ENCODE measurements at regions not wholly inside any gene's neighbourhood (a gene's known extent, or its start where the extent isn't known, plus 50 kb on each side); places are given as distances from the start of the nearest gene placed in this dataset.
"Not testable (repeated sequence)": the region's sequence is repeated elsewhere in the genome, so short reads cannot be mapped to it uniquely, and the experiment has no call there.

DNA sequence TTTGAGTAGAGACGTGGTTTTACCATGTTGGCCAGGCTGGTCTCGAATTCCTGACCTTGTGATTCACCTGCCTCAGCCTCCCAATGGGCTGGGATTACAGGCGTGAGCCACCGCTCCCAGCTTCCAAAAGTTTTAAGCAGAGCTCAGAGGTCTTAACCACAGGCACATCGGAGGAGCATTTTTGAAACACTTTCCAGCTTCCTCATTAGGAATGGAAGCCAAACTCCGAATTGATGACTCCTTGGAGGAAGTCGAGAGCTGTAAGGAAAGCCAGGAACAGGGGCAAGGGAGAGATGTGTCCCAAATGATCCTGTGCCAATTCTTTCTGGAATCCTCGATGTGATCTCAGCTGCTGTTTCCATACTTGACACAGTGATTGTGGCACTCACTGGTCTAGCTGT, 56.2 kb upstream of the CCZ1B start:
- not testable (repeated sequence) for DNase-seq

DNA sequence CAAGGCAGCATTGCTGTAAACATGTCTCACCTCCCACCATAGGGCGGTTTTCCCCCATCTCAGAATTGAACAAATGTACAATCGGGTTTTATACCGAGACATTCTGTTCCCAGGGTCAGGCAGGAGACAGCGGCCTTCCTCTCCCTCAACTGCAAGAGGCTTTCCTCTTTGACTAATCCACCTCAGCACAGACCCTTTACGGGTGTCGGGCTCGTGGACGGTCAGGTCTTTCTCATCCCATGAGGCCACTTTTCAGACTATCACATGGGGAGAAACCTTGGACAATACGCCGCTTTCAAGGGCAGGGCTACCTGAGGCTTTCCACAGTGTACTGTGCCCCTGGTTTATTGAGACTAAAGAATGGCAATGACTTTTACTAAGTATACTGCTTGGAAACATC, 57.7 kb upstream of the CCZ1B start:
- DNase-seq, result not testable (repeated sequence)

DNA sequence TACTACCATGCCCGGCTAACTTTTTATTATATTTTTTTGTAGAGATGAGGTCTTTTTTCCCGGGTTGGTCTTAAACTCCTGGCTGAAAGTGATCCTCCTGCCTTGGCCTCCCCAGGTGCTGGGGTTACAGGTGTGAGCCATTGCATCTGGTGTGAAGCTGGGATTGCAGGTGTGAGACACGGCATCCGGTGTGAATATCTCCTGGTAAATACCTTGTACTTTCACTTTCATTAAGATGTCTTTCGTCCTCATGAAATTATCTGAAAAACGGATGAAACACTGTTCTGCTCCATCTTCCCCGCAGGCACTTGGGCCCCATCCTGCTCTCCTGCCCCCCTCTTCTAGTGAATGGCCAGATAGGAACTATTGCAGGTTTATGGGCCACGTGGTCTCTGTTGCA, 60.1 kb upstream of the CCZ1B start:
- DNase-seq, result no peak

DNA sequence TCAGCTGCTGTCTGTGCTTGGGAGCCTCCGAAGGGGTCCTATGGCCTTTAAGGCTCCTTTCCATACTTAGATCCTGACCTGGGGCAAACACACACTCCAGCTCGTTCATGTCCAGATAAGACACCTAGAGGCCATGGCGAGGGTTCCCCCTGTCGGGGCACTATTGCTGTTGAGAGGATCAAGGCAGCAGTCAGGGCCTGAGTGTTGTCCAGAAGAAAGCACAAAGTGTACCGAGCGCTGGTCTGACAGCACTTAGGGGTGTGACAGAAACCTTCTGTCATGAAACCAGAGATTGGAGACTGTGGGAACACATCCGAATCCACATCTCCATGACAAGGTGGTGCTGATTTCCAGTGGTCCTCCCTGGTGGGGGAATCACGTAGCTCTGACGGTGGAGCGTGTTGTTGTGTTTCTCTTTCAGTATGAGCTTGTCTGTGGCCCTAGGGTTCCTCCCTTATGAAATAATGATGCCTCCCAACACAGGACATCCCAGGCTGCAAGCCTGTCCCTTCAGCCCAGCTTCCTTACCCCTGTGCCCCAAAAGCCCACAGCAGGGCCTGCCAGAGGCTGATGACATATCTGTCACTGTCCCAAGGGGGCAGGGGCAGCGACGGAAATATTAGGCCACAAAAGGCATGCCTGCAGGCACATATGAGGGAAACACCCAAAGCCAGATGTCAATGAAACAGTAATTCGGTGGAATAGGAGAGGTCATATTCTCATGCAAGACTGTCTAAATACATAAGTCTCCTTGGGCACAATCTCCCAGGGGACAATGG, 62.4 kb upstream of the CCZ1B start:
- not testable (repeated sequence) for DNase-seq

DNA sequence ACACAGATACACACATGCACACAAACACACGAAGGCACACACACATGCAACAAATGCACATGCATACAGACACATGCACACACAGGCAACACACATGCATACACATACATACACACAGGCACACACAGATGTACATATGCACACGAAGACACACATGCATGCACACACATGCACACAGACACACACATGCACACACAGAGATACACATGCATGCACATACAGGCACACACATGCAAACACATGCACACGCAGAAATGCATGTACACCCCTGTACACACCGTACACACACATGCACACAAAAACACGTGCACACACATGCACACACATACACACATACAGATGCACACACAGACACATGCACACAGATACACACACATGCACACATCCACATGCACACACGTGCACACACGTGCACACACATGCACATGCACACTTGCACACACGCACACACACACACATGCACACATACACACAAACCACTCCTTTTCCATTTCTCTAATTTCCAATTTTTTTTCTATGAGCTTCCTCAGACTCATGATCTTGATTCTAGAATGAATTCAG, 63.3 kb upstream of the CCZ1B start:
- DNase-seq, result no peak

DNA sequence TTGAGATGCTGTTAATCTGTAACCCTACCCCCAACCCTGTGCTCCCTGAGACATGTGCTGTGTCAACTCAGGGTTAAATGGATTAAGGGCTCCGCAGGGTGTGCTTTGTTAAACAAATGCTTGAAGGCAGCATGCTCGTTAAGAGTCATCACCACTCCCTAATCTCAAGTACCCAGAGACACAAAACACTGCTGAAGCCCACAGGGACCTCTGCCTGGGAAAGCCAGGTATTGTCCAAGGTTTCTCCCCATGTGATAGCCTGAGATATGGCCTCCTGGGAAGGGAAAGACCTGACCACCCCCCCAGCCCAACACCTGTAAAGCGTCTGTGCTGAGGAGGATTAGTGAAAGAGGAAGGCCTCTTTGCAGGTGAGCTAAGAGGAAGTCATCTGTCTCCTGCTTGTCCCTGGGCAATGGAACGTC, 76.0 kb upstream of the CCZ1B start:
- not testable (repeated sequence) for DNase-seq

DNA sequence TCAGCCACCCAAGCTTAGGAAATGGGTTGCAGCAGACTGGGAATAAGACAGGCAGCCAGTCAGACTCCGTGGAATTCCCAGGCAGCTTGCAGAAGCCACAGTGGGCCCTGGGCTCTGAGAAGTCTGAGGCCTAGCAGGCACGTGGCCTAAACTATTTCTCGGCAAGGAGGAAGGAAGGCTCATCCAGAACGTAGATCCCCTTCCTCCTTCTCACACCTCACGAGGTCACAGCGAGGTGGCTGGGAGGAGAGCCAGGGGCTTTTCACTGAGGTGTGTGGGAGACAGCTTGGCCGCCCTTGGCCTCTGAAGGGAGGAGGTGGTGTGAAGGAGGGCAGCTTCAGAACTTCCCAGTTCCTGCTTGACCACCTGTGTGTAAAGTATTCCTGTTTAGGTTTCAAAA, 77.2 kb upstream of the CCZ1B start:
- not testable (repeated sequence) for DNase-seq

DNA sequence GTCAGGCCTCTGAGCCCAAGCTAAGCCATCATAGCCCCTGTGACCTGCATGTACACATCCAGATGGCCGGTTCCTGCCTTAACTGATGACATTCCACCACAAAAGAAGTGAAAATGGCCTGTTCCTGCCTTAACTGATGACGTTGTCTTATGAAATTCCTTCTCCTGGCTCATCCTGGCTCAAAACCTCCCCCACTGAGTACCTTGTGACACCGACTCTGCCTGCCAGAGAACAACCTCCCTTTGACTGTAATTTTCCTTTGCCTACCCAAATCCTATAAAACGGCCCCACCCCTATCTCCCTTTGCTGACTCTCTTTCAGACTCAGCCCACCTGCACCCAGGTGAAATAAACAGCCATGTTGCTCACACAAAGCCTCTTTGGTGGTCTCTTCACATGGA, 77.7 kb upstream of the CCZ1B start:
- DNase-seq, result not testable (repeated sequence)

DNA sequence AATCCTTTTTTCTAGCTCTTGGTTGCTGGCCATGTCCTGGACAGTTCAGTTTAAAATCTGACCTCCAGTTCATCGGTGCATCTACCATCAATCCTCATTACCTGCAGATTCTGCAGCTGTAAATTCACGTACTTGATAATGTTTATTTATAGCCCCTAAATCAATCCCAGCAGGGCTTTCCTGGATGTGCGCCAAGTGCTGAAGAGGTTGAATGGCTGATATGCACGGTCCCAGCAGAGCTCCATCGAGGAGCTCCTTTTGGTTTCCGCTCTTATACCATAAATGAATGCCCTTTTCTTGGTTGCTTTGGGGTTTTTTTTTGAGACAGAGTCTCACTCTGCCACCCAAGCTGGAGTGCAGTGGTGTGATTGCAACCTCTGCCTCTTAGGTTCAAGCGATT, 91.2 kb upstream of the CCZ1B start:
- no peak for DNase-seq

DNA sequence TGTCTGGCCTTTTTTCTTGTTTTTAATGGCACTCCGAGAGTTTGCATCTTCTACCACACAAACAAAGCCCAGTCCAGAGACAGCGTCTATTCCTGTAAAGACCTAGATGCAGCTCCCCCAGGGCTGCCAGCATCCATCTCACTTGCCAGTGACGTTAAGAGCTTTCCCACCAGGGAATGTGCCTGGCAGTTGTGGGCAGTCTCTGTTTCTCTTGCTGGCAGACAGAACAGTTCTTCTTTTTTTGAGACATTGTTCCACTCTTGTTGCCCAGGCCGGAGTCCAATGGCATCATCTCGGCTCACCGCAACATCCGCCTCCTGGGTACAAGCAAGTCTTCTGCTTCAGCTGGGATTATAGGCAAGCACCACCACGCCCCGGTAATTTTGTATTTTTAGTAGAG, 93.1 kb upstream of the CCZ1B start:
- DNase-seq, result not testable (repeated sequence)

DNA sequence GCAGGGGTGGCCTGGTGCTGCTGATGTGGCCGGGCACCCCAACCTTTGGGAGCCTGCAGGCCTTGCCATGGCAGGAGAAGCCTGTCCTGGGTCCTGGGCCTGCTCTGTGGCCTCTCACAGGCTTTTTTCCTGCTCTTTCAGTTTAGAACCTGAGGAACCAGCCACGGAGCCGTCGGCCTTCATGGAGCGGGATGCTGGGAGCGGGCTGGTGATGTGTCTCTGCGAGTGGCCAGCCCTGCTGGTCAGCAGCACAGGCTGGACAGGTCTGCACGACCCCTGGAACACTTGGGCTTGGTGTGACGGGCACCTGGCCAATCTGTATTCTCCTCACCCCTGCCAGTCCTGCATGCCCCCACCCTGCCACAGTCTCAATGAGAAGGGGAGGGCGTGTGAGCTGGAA, 98.4 kb upstream of the CCZ1B start:
- not testable (repeated sequence) for DNase-seq

DNA sequence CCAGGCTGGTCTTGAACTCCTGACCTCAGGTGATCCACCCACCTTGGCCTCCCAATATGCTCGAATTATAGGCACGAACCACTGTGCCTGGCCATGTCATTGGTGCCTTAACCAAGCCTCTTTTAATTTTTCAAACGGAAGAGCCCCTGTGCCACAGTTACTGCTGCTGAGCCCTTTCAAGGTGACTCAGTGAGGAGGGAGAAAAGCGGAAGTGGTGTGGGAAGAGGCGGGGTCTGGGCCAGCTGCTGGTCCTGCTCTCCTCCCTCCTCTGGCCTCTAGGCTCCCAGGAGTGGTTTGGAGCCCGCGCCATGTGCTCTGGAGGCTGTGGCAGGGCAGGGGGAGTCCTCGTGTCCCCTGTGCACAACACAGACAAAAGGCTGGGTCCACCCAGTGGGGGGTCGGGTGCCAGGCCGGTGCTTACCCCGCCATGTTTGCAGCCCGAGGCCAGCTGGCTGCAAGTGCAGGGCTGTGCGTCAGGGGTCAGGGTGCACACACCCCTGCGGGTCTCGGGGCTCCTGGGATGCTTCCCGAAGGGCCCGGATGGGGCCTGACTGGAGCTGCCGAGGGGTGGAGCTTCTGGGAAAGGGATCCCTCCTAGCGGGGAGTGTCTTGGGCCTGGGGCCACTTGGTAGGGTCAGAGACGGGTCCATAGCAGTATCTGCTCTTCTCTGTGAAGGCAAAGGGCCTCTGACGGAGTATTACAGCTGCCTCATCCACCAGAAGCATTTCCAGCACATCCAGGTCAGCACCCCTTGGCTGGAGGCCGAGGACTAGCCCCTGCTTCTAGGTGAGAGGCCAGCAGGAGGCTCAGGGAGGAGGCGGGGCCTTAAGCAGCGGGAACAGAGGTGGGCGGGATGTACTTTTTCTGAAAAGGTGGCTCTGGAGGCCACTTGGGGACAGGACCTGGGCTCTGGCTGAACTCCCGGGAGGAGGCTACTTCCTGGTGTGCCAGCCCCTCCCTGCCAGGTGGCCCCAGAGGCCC, 100.4 kb upstream of the CCZ1B start:
- not testable (repeated sequence) for DNase-seq

DNA sequence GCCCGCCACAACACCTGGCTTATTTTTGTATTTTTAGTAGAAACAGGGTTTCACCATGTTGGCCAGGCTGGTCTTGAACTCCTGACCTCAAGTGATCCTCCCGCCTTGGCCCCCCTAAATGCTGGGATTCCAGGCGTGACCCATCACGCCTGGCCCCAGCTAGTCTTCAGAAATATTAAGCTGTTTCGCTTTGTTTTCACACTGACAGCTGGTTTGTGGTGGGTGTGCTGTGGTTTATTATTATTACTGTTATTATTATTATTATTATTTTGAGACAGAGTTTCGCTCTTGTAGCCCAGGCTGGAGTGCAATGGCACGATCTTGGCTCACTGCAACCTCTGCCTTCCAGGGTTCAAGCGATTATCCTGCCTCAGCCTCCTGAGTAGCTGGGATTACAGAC, 101.6 kb upstream of the CCZ1B start:
- not testable (repeated sequence) for DNase-seq

DNA sequence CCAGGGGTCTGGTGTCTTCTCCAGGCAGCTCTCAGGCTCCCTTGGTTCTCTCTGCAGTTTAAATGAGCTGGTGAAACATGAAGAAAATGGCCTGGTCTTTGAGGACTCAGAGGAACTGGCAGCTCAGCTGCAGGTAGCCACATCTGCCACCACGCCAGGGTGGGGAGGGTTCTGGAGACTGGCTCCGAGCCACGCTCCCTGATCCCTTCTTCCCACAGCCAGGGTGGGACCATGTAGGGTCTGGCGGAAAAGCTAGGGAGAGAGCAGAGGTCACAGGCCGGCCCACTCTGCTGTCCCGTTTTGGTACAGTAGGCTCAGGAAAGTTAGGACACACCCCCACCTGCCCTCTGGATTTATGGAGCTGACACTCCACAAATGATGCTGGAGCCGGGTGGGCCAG, 103.5 kb upstream of the CCZ1B start:
- not testable (repeated sequence) for DNase-seq

DNA sequence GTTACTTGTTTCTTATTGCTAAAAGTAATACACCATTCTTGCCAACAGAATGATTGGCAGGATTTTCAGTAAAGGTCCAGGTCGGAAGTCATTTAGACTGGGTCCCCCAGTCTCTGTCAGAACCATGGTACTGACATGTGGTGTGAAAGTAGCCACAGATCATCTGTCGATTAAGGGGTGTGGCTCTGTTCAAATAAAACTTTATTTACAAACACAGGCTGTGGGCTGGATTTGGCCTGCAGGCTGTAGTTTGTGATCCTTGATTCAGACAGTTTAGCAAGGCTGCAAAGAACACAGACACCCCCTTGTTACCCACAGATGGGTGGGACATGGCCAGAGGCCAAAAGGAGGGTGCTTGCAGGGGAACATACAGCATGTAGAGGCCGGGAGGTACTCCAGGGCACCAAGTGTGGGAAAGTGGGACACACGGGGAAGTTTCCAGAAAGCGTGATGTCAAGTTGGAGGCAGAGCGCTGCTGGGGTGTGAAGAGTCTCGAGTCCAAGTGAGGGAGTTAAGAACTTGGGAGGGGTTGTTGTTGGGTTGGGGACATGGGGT, 104.1 kb upstream of the CCZ1B start:
- not testable (repeated sequence) for DNase-seq

DNA sequence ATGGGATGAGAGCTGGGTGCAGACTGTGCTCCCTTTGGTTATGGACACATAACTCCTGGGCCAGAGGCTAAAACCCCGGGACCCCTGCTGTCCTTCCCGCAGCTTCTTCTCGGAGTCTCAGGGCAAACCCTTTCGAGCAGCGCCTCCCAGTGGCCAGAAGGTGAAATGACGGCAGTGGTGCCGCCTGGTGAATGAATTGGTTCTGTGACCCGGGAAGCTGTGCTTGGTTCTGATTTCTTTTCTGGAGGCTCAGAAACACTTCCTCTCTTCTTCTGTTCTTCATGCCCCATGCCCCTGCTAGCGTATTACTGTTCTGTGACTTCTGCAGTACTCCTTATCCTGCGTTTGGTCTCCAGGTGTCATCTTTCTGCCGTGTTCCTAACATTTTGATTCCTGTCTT, 104.7 kb upstream of the CCZ1B start:
- not testable (repeated sequence) for DNase-seq

DNA sequence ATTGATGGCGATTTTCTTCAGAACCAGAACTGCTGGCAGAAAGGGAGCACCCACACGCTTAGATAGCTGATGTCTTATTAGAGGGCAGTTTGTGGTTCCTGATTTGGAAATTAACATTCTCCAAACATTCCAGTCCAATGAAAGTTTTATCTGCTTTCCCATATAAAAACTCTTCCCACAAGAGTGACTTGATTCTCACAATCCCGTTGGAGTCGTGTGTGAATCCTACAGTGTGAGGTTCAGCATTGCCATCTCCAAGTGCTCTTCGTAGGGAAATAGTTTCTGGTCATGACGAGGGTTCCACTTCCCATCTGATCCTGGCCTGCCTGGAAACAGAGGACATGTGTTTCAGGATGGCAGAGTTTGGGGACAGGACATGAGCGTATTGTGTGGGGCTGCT, 105.4 kb upstream of the CCZ1B start:
- not testable (repeated sequence) for DNase-seq

DNA sequence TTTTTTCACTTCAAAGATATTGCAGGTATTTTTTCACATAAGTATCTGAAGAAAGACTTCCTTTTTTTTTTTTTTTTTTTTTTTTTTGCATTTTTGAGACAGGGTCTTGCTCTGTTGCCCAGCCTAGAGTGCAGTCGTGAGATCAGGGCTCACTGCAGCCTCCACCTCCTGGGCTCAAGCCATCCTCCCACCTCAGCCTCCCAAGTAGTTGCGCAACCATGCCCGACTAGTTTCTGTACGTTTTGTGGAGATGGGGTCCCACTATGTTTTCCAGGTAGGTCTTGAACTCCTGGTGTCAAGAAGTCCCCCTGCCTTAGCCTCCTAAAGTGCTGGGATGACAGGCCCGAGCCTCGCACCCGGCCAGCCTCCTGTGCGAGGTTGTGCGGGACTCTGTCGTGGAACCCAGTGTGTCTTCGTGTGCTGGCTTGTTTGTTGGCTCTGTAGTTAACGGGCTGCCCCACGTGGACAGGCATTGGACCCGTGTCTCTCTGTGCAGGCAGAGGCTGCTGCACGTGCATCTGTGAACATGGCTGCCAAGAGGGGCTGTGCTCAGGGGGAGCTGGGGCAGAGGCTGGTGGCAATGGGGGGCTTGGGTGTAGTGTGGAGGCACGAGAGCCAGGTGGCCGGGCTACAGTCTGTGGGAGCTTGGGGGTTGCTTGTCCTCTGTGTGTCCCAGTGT, 108.0 kb upstream of the CCZ1B start:
- not testable (repeated sequence) for DNase-seq

DNA sequence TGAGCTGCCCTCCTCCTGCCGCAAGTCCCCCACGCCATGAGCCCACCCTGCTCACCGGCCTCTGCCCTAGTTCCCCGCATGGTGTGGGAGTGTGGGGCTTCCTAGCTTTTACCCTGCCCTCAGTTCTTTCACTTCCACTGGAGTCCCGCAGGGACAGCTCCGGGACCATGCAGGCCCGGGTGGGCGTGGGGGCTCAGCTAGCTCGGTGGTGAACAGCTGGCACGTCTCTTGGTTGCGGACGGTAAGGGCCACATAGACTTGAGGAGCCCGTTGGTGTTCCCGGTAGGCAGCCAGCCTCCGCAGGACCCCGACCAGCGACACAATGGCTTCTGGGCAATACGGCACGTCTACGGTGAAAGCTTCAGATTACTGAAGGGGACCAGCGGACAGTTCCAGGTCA, 108.9 kb upstream of the CCZ1B start:
- no peak for DNase-seq

DNA sequence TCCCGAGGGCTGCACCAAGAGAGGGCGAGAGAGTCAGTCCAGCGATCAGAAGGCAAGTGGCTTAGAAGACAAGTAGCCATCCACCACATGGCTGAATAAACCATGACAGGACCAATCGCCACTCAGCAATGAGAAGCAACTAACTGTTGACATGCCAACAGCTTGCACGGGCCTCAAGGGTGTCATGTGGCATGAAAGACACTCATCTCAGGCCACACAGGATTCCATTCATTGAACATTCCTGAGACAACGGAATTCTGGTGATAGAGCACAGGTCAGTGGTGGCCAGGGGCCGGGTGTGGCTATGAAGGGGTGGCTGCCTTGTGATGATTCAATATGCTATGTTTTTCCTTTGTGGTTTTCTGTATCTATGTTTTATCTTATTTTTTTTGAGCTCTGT, 110.6 kb upstream of the CCZ1B start:
- DNase-seq, result not testable (repeated sequence)

DNA sequence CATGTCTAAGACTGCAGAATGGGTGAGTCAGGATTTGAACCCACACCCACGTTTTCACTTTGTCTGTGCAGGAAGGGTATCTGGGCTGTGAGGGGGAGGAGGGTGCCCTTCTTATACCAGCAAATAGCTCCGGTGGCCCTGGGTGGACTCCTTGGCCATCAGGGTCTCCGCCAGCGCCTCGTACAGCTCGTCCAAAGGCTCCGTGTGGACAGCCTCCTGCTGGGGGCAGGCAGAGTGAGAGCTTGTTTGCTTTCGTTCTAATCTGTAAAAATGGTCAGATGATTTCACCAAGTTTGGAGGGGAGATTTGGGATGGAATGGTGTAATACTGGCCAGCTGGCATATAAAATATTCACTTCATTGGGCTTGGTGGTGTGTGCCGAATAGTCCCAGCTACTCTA, 111.7 kb upstream of the CCZ1B start:
- DNase-seq, result not testable (repeated sequence)

DNA sequence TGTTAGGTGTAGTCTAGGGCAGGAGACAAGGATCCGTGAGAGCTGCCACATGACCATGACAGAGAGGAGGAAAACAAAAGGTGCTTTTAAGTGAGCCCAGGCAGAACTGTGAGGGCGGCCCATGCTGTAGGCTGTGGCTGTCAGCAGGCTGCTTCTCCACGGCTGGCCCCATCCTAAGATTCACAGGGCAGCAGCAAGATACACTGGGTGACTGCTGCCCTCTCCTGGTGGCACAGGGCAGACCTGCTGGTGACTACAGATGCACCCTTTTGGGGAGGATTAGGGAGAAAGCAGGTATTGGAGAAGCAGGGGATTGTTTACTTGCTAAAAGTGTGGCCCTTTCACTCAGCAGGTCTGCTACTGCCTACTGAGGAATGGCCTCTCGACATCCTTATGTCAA, 112.2 kb upstream of the CCZ1B start:
- not testable (repeated sequence) for DNase-seq

DNA sequence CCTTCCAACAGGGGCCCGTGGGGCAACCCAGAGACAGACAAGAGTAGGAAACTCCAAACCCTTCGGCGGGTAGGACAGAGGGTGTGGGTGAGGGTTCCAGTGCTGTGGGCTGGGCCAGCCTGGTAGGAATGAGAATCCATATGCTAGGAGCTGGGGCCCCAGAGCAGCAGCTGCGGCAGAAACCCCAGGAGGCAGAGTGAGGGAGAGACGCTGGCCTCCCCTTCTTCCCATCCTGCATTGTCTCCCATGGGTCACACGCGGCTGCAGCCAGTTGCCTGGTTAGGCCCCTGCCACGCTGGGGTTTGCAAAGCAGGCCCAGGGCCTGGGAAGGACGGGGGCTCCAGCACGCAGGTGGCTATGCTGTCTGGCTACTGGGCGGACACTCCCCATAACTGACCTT, 113.1 kb upstream of the CCZ1B start:
- not testable (repeated sequence) for DNase-seq
